Panc1 (cell line): ENCODE measurements at regions not wholly inside any gene's neighbourhood (a gene's known extent, or its start where the extent isn't known, plus 50 kb on each side); places are given as distances from the start of the nearest gene placed in this dataset.

Source experiments
- ATAC-seq: fragments of 200-7000 bp; cut with Tn5 transposase; 2 replicates; pipeline ENCODE4 v1.9.1; 2020; ENCODE audit warnings: mild to moderate bottlenecking, moderate library complexity
- BruUV-seq: library from RNA; stranded (reverse); fragments of 400-500 nt; replicated peaks from 2 replicates; lab custom pipeline; 2021; lab: Mats Ljungman, UMichigan
- CTCF ChIA-PET: fragments of 300-600 bp; sonication (Branson Sonifier 250); formaldehyde crosslinking; loops from one replicate; lab custom pipeline; 2022; ENCODE audit warnings: antibody characterized with exemption; lab: Charles Lee
- POLR2A ChIA-PET: fragments of 300-600 bp; sonication (Branson Sonifier 250); formaldehyde crosslinking; loops from one replicate; lab custom pipeline; 2022; ENCODE audit warnings: antibody characterized with exemption; lab: Charles Lee
- DNase-seq: peaks from one replicate; pipeline ENCODE4 v3.0.0-alpha.2; 2010; ENCODE audit warnings: low read depth, low spot score
- H3K27ac ChIP-seq: 2 replicates; pipeline ENCODE4 v1.5.1; 2011; ENCODE audit warnings: mild to moderate bottlenecking, low read length, inconsistent platforms
- H3K27me3 ChIP-seq: fragments of 200-500 bp; sonication (Bioruptor generic); 2 replicates; pipeline ENCODE4 v1.6.0; 2014; ENCODE audit warnings: low read length, inconsistent platforms; ENCODE audit not compliant: control insufficient read depth, insufficient read depth
- H3K36me3 ChIP-seq: fragments of 200-500 bp; sonication (Bioruptor generic); 2 replicates; pipeline ENCODE4 v1.5.1; 2014; ENCODE audit warnings: inconsistent platforms, mild to moderate bottlenecking, low read length, moderate library complexity; ENCODE audit not compliant: control insufficient read depth, insufficient read depth
- H3K4me1 ChIP-seq: 2 replicates; pipeline ENCODE4 v1.5.1; 2011; ENCODE audit warnings: inconsistent platforms, mild to moderate bottlenecking, low read length, moderate library complexity; ENCODE audit not compliant: control insufficient read depth, insufficient read depth
- H3K4me3 ChIP-seq, 2 experiments: 2 replicates each; pipeline ENCODE4 v1.5.1; 2011 to 2012; ENCODE audit warnings: low read depth in 2 of 2, low read length in 2 of 2, mild to moderate bottlenecking in 2 of 2, inconsistent platforms in 1 of 2, moderate library complexity in 1 of 2
- H3K9me3 ChIP-seq: fragments of 200-500 bp; sonication (Bioruptor generic); 2 replicates; pipeline ENCODE4 v1.5.1; 2014; ENCODE audit warnings: low read depth, mild to moderate bottlenecking, inconsistent platforms, low read length, moderate library complexity; ENCODE audit not compliant: control insufficient read depth, insufficient read depth
- POLR2AphosphoS5 ChIP-seq: IDR thresholded peaks from 2 replicates; pipeline ENCODE4 v1.6.1; 2012; ENCODE audit warnings: mild to moderate bottlenecking, low read depth, low read length, moderate library complexity
- SIN3A ChIP-seq: IDR thresholded peaks from 2 replicates; pipeline ENCODE4 v1.6.1; 2012; ENCODE audit warnings: low read depth, mild to moderate bottlenecking, low read length, moderate library complexity, borderline replicate concordance; ENCODE audit not compliant: insufficient read depth
- TCF7L2 ChIP-seq: IDR thresholded peaks from 2 replicates; pipeline ENCODE4 v1.6.1; 2011; ENCODE audit warnings: mild to moderate bottlenecking, low read depth, low read length, inconsistent platforms
- in situ Hi-C: cut with HindIII; loops from 2 replicates; pipeline ENCODE4 v1.10.0; 2016; ENCODE audit warnings: low sequenced_read_pairs, low pct_unique_long_range_greater_than_20kb
- intact Hi-C: fragments of 100-400 bp; cut with micrococcal nuclease; formaldehyde crosslinking; loops from one replicate; pipeline ENCODE4 v1.10.0; 2022; ENCODE audit not compliant: unreplicated experiment
- TF ChIP-seq, protein P1 (sequence below), 2 experiments: IDR thresholded peaks; 2 replicates each; pipeline ENCODE4 v1.6.1; 2011 to 2012; ENCODE audit warnings: low read depth in 2 of 2, control low read depth in 1 of 2, low read length in 1 of 2, mild to moderate bottlenecking in 1 of 2, moderate library complexity in 1 of 2; ENCODE audit not compliant: insufficient read depth in 1 of 2
- TF ChIP-seq, protein P2 (sequence below): fragments of 450-650 bp; IDR thresholded peaks from 2 replicates; pipeline ENCODE4 v1.5.1; 2017; ENCODE audit warnings: mild to moderate bottlenecking

GRCh38 chr1:172973424-172973823, 77.3 kb downstream of the TNFSF18 start:
- BruUV-seq = no TSS peak
- Histone ChIP-seq H3K27ac (no peak overlapping the region), H3K4me1 (no peaks in the 10 kb centered on the region), H3K4me3 (no peak overlapping the region), H3K27me3 (no peaks in the 10 kb centered on the region), H3K36me3 (no peaks in the 10 kb centered on the region), H3K9me3 (no peaks in the 10 kb centered on the region)
- DNase-seq (no peak), ATAC-seq (no peak)
- in situ Hi-C loops = no loop called here
- intact Hi-C loops = no loop called here
- CTCF ChIA-PET = no interaction called here
- POLR2A ChIA-PET = no interaction called here
- TF ChIP-seq SIN3A (no peak), TCF7L2 (no peak), POLR2AphosphoS5 (no peak)
- TF ChIP-seq, protein P1, sequence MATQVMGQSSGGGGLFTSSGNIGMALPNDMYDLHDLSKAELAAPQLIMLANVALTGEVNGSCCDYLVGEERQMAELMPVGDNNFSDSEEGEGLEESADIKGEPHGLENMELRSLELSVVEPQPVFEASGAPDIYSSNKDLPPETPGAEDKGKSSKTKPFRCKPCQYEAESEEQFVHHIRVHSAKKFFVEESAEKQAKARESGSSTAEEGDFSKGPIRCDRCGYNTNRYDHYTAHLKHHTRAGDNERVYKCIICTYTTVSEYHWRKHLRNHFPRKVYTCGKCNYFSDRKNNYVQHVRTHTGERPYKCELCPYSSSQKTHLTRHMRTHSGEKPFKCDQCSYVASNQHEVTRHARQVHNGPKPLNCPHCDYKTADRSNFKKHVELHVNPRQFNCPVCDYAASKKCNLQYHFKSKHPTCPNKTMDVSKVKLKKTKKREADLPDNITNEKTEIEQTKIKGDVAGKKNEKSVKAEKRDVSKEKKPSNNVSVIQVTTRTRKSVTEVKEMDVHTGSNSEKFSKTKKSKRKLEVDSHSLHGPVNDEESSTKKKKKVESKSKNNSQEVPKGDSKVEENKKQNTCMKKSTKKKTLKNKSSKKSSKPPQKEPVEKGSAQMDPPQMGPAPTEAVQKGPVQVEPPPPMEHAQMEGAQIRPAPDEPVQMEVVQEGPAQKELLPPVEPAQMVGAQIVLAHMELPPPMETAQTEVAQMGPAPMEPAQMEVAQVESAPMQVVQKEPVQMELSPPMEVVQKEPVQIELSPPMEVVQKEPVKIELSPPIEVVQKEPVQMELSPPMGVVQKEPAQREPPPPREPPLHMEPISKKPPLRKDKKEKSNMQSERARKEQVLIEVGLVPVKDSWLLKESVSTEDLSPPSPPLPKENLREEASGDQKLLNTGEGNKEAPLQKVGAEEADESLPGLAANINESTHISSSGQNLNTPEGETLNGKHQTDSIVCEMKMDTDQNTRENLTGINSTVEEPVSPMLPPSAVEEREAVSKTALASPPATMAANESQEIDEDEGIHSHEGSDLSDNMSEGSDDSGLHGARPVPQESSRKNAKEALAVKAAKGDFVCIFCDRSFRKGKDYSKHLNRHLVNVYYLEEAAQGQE (IDR thresholded peaks at IDR 0.05; ENCODE audit: insufficient read depth in 1 of 2, low read depth in 2 of 2, low read length in 1 of 2) = no peak
- TF ChIP-seq, protein P2, sequence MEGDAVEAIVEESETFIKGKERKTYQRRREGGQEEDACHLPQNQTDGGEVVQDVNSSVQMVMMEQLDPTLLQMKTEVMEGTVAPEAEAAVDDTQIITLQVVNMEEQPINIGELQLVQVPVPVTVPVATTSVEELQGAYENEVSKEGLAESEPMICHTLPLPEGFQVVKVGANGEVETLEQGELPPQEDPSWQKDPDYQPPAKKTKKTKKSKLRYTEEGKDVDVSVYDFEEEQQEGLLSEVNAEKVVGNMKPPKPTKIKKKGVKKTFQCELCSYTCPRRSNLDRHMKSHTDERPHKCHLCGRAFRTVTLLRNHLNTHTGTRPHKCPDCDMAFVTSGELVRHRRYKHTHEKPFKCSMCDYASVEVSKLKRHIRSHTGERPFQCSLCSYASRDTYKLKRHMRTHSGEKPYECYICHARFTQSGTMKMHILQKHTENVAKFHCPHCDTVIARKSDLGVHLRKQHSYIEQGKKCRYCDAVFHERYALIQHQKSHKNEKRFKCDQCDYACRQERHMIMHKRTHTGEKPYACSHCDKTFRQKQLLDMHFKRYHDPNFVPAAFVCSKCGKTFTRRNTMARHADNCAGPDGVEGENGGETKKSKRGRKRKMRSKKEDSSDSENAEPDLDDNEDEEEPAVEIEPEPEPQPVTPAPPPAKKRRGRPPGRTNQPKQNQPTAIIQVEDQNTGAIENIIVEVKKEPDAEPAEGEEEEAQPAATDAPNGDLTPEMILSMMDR = no peak

DNA sequence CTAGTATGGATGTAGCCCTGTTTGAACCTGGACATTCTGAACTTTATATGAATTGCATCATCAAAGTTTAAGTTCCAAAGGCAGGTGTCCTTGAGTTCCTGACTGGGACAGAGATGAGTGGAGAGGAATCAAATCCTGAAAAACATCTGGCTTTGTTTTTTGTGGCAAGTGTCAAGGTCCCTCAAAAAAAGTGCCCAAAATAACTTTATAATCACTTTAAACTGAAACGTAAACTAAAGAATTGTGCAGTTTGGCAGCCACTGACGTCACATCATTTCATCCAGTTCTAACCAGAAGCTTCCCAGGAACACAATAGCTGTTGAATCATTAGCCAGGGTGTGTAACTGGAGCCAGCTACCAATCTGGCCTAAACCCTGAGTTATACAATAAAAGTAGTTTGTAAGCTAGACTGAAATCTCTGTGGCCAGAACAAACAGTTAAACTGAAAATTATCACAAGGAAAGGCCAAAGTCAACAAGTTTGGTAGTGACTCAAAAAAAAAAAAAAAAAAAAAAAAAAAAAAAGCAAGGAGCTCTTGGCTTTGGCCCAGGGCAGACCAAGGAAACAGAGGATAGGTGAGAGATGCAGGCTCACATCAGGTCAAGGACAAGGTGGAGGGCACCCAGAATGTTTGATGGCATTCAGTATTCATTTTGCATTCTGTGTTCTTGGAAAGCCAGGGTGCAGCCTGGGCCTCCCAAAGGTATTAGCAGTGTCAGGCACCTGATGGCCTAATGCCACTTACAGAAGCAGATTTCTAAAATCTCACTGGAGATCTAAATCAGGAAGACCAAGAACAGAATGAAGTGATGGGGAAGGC, 74.3 kb downstream of the TNFSF18 start:
- in situ Hi-C loops = no loop called here
- BruUV-seq = no TSS peak
- Histone ChIP-seq H3K4me3 (no peak overlapping the region), H3K4me1 (no peaks in the 10 kb centered on the region), H3K9me3 (no peaks in the 10 kb centered on the region), H3K27ac (no peak overlapping the region), H3K27me3 (no peaks in the 10 kb centered on the region), H3K36me3 (no peaks in the 10 kb centered on the region)
- intact Hi-C loops = no loop called here
- ATAC-seq (no peak), DNase-seq (no peak)
- POLR2A ChIA-PET = no interaction called here
- CTCF ChIA-PET = no interaction called here
- TF ChIP-seq TCF7L2 (no peak), SIN3A (no peak), POLR2AphosphoS5 (no peak)
- TF ChIP-seq, protein P2 = no peak
- TF ChIP-seq, protein P1 (IDR thresholded peaks at IDR 0.05; ENCODE audit: insufficient read depth in 1 of 2, low read depth in 2 of 2, low read length in 1 of 2) = no peak
